ENCODE measurements at regions not wholly inside any gene's neighbourhood (a gene's known extent, or its start where the extent isn't known, plus 50 kb on each side); places are given as distances from the start of the nearest gene placed in this dataset.

- DNase-seq (ENCODE audit: low read depth in 2 of 3, low spot score in 2 of 3) = no peak
These were observed 310.8 kb downstream of the QKI start for GRCh38 chr6:163725008-163725941.

DNA sequence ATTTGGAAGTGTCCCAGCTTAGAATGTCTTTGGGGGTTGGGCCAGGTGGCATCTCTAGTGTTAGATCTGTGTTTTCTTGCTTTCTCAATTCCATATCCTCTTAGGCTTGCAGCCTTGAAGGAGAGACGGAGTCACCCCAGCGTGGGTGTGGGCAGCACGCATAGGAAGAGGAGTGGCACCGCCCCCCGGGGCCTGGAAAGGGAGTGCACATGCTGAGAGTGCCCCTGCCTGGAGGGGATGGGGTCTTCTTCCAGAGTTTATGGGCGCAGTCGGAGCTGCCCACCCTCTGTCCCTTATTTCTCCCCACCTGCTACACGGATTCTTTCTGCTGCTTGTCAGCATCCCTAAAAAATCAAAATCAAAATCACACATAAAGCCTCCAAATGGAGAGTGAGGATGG is 309.7 kb downstream of the QKI start:
- no peak for DNase-seq (ENCODE audit: low read depth in 2 of 3, low spot score in 2 of 3)

GRCh38 chr6:163723759-163724158 is 309.2 kb downstream of the QKI start:
- DNase-seq (ENCODE audit: low read depth in 2 of 3, low spot score in 2 of 3) = no peak

DNA sequence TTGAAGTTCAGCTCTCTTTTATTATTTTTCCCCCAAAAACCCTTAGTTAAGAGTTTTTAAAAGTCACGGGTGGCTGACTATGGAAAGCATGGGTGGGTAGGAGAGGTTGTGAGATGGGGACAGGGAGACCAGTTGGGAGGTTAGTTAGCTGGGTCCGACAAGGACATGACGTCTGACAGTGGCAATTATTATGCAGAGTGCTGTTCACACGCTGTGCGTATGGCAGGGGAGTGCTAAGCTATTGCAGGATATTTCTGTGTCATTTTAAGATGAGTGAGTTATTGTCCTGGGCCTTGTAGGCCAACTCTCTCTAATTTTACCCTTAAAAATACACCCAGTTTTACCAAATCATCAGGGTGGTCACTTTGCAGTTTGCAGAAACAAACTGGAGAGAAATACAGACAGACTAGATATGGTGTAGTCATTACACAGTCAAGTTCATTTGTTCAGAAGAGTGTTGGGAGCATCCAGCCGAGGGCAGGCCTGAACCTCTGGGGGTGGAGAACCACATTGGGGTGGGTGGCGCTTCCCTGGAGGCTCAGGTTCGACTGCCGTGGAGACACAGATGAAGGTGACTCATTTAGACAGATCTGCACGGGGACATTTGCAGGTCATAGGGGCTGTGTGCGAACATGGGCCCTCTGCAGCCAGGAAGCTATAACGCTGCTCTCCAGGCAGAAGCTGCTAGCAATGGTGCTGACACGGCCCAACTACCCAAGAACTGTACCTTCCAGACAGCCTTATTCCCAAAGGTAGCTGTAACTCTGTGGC is 307.6 kb downstream of the QKI start:
- DNase-seq (ENCODE audit: low read depth in 2 of 3, low spot score in 2 of 3) = no peak

- DNase-seq (ENCODE audit: low read depth in 2 of 3, low spot score in 2 of 3) = no peak
These were observed 306.9 kb downstream of the QKI start for GRCh38 chr6:163721435-163721834.

- no peak for DNase-seq (ENCODE audit: low read depth in 2 of 3, low spot score in 2 of 3)
These were observed 306.1 kb downstream of the QKI start for GRCh38 chr6:163720460-163721235.

DNA sequence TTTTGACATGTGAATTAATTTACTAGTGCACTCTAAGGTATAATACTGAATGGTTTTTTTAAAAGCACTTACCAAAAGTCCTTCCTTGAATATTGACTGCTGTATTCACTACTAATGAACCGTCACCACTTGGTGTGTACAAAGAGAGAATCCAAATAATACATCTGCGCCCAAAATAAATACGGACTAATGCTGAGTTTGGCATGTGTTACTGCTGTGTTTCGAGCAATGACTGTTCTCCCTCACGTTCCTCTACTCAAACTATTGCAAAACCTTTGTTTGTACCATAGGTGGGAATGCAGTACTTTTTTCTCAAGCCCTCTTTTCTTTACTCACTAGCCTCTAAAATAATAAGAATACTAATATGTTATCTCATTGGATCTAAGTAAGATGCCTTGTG is 305.5 kb downstream of the QKI start:
- no peak for DNase-seq (ENCODE audit: low read depth in 2 of 3, low spot score in 2 of 3)

DNA sequence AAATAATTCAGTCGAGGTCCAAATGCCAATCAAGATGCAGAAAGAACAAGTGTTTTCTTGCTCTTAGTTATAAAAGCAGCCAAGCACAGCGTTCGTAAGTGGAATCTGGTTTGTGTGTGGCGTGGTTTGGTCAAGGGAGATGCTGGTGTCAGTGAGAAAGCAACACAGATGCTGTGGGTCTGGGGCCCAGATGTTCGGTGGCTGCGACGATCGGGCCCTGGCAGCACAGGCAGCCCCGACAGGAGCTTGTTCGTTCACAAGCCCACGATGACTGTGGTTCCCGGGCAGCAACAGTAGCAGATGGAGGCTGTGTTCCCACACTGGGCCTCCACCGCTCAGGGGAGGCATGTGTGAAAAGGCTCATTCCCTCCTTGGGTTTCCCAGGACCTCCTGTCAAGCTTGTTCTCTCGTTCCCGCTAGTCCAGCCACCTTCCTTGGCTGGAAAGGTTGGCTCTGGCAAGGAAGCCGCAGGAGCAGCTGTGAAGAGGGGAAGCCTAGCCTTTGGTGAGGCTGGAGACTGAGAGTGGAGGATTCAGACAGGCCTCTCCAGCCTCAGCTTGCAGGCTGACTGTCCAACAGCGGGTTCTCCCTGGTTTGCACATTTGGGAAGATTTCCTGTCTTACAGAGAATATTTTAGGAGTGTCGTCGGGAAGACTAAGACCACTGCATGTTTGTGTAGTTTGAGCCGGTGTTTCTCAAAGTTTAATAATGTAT is 304.7 kb downstream of the QKI start:
- DNase-seq (ENCODE audit: low read depth in 2 of 3, low spot score in 2 of 3) = no peak

DNA sequence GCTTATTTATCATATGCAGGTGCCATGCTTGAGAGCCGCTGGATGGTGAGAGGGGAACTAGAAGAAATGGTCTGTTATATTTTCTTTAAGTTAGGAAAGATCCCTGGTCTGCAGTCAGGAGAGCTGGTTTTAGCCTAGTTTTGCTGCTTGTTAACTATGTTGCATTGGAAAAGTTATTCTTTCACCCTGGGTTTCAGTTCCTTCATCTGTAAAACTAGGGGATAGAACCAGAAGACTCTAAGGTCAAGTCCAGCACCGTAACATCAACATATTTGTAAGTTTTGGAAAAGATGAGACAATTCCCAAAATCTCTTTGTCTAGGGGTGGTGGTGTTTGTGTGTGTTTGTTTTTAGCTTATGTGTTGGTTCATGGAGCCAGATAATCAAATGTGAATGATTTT is 304.0 kb downstream of the QKI start:
- no peak for DNase-seq (ENCODE audit: low read depth in 2 of 3, low spot score in 2 of 3)

GRCh38 chr6:163717106-163717764 is 302.7 kb downstream of the QKI start:
- no peak for DNase-seq (ENCODE audit: low read depth in 2 of 3, low spot score in 2 of 3)

- peak in 2 of 3 donors; percentile 15 to 55 for DNase-seq (ENCODE audit: low read depth in 2 of 3, low spot score in 2 of 3)
These were observed 302.2 kb downstream of the QKI start for GRCh38 chr6:163716690-163717089.

DNA sequence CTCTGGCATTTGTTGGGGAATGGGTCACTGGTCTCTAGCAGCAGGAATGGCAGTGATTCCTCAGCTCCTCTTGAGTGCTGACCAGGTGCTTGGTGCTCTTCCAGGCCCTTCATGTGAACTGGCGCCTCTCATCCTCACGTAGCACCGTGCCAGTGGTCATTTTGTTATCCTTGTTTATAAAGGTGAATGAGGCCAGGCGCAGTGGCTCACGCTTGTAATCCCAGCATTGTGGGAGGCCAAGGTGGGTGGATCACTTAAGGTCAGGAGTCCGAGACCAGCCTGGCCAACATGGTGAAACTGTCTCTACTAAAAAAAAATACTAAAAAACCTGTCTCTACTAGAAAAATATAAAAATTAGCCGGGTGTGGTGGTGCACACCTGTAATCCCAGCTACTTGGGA is 301.3 kb downstream of the QKI start:
- DNase-seq (ENCODE audit: low read depth in 2 of 3, low spot score in 2 of 3) = no peak

DNA sequence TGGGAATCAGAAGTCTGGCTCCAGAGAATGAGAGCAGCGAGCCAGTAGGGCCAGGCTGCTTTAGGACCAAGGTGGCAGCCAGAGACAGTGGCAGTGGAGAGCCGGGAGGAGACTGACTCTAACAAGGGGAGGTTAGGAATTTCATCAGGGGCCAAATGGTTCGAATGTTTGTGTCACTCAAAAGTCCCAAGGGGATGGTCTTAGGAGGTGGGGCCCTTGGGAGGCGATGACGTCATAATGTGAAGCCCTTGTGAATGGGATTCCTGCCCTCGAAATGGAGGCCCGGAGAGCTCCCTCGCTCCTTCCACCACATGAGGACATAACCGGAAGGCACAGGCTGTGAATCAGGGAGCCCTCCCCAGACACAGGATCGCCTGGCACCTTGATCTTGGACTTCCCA is 299.7 kb downstream of the QKI start:
- no peak for DNase-seq (ENCODE audit: low read depth in 2 of 3, low spot score in 2 of 3)

GRCh38 chr6:163712981-163713380 is 298.5 kb downstream of the QKI start:
- DNase-seq (ENCODE audit: low read depth in 2 of 3, low spot score in 2 of 3) = no peak

DNA sequence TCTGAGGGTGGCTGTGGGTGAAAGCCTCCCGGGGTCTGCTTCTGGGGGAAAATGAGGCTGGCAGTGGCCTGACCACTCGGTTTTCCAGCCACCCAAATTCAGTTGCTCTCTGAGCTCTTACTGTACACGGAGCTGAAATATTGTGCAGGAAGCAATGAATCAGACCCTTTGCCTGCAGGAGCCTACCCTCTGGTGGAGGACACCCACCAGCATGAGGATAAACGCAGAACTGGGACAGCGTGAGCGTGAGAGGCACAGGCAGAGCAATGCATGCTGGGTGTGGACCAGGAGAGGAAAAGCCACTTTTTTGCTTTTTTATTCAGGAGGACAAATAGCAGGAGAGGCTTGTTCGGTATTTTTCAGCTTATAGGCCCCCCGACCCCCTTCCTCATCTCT is 298.0 kb downstream of the QKI start:
- peak in 2 of 3 donors; percentile 6 to 14 for DNase-seq (ENCODE audit: low read depth in 2 of 3, low spot score in 2 of 3)

DNA sequence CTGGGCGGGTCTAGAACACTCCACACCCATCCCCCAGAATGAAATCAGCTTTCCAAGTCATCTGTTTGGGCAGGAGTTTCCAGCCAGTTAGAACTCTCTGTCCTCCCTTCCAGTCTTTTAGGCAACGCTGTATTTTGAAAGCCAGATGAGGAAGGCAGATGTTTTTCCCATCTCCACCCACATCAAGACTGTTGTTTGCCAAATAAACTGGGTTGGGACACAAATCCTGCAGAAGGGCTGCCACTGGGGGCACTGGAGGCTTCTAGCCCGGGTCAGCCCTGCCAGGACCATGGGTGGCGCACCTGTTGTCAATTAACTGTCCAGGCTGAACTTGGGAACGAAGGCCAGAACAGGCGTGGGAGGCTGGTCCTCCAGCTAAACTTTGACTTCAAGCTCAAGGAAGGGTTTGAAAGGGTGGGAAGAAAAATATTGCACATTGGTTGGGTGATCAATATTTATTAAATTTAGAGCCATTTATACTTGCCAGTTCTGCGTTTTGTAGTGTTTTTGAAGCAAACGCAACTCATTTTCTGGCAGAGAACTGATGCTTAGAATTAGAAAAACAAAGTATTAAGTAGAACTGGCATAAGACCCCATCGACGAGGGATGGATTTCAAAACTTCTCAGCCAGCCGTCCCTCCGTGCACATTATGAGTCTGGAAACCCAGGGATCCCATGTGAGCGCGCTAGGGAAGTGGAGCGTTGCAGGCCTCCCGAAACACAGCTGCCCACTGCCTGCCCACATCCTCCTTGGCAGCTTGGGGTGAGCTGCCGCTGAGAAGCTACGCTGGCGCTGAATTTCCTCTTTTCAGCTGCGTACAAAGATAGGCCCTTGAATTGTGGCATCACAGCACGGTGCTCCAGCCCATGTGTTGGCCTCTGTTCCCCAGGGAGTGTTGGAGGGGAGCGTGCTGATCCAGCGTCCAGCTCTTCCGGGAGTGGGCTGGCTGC is 297.4 kb downstream of the QKI start:
- peak in 2 of 3 donors; percentile 65 to 85 for DNase-seq (ENCODE audit: low read depth in 2 of 3, low spot score in 2 of 3)

DNA sequence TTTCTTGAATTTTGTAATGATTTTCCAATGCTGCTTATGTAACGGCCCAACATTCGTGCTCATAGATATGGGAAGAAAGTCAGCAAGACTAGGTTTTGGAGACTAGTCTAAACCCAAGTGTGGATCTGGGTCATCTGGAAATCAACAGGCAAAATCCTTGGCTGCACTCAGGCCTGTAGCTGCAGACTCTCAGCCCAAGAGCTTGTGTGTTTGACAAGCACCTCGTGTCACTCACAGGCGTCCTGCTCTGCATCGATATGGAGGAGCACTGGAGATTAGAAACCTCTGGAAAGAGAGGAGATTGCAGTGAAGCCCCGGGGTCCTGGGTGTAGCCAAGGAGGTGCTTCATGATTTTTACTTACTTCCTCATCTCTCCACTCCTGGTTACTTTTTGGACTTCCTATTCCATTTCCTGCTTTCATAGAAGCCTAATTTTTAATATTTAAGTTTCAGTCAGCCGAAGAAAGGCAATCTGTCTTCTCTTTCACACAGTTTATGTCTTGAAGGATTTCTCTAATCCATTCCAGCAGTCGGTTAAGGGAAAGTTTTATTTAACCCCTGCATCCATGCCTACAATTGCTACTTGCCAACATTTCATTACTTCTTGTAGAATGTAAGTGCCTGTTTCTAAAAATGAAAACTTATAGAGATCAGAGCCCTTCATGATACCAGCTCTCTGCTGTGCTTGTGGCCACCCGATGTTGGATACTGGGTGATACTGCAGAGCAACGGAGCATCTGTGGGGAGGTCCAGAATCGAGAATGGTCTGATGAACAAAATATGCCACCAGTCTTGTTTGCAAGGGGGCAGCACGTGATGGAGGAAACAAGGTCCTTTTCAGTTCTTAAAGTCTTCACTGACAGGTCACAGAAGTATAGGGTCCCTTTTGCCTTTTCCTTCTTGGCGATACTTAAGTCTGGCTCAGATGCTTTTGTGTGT is 296.3 kb downstream of the QKI start:
- DNase-seq (ENCODE audit: low read depth in 2 of 3, low spot score in 2 of 3) = peak in 1 of 3 donors; percentile 10

DNA sequence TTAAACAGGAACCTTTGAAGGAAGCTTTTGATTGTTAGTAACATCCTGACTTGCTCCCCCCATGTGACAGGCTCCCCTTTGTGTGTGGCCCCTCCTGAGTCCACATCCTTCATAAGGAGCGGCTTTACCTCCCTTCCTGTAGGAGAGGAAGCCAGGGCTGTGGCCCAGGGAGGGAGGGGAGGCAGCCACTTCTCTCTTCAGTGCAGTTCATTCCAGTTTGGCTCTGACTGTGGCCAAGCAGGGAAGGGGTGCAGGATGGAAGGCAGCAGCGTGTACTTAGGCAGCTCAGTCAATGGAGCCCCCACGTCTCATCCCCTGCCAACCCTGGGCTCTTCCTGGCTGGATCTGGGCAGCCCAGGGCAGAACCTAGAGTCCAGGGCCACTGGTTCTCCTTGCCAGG is 295.2 kb downstream of the QKI start:
- DNase-seq (ENCODE audit: low read depth in 2 of 3, low spot score in 2 of 3) = peak in 1 of 3 donors; percentile 6

All from hematopoietic multipotent progenitor cell (in vitro differentiated cells).